WERI-Rb-1 (cell line): ENCODE measurements at regions not wholly inside any gene's neighbourhood (a gene's known extent, or its start where the extent isn't known, plus 50 kb on each side); places are given as distances from the start of the nearest gene placed in this dataset.

Source experiments
- DNase-seq: peaks from one replicate; pipeline ENCODE4 v3.0.0-alpha.2; 2020
- H3K27ac ChIP-seq: fragments of 250-450 bp; sonication (Bioruptor Pico); 2 replicates; pipeline ENCODE4 v1.5.1; 2020; ENCODE audit warnings: mild to moderate bottlenecking, moderate library complexity
- H3K27me3 ChIP-seq: fragments of 250-450 bp; sonication (Bioruptor Pico); 2 replicates; pipeline ENCODE4 v1.5.1; 2021; ENCODE audit warnings: mild to moderate bottlenecking, low read depth, moderate library complexity; ENCODE audit not compliant: insufficient read depth, severe bottlenecking
- H3K36me3 ChIP-seq: fragments of 250-450 bp; sonication (Bioruptor Pico); 2 replicates; pipeline ENCODE4 v1.5.1; 2020; ENCODE audit warnings: mild to moderate bottlenecking, moderate library complexity
- H3K4me3 ChIP-seq: 2 replicates; pipeline ENCODE4 v1.5.1; 2011; ENCODE audit warnings: low read depth, mild to moderate bottlenecking, control low read depth, low read length
- H3K9me3 ChIP-seq: fragments of 250-450 bp; sonication (Bioruptor Pico); 2 replicates; pipeline ENCODE4 v1.5.1; 2021; ENCODE audit warnings: mild to moderate bottlenecking, moderate library complexity; ENCODE audit not compliant: severe bottlenecking
- CTCF ChIP-seq: IDR thresholded peaks from 2 replicates; pipeline ENCODE4 v1.5.1; 2011; ENCODE audit warnings: low read depth, mild to moderate bottlenecking, control low read depth, inconsistent platforms, low read length

GRCh38 chr4:18566970-18567799, 545.6 kb upstream of the LCORL start:
- H3K27ac ChIP-seq, result no peak overlapping the region
- DNase-seq, result no peak
- no peaks in the 10 kb centered on the region for H3K36me3 ChIP-seq
- no peak for TF ChIP-seq CTCF
- H3K27me3 ChIP-seq, result no peaks in the 10 kb centered on the region
- H3K9me3 ChIP-seq, result no peaks in the 10 kb centered on the region
- no peak overlapping the region for H3K4me3 ChIP-seq

- Histone ChIP-seq H3K9me3 (peaks cover 2% of the 10 kb centered on the region), H3K36me3 (no peaks in the 10 kb centered on the region), H3K27me3 (no peaks in the 10 kb centered on the region), H3K27ac (no peak overlapping the region), H3K4me3 (no peak overlapping the region)
- no peak for DNase-seq
- TF ChIP-seq CTCF, result no peak
Observed at GRCh38 chr4:18559492-18559891, 537.9 kb upstream of the LCORL start.

DNA sequence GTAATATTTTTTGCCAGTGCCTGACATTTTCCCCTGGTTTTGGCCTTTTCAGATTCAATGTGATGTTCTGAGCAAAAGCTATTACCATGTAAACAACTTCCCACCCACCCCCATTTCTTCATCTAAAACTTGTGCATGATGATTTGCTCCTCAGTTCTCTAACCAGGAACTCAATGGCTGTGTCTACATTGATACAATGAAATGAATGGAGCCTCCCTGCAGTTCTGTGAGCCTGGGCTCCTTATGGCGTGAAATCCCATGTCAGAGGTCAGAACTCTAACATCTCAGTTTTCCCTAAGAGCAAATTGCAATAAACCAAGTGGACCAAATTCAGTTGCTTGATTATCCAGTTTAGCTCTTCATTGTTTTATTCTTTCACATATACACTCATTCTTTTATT, 534.8 kb upstream of the LCORL start:
- no peaks in the 10 kb centered on the region for H3K36me3 ChIP-seq

GRCh38 chr4:18540349-18540748, 518.8 kb upstream of the LCORL start:
- DNase-seq, result no peak
- Histone ChIP-seq H3K4me3 (no peak overlapping the region), H3K27ac (no peak overlapping the region), H3K27me3 (no peaks in the 10 kb centered on the region), H3K36me3 (no peaks in the 10 kb centered on the region), H3K9me3 (no peaks in the 10 kb centered on the region)
- no peak for TF ChIP-seq CTCF

More for the DNA sequence above, 534.8 kb upstream of the LCORL start:
- H3K9me3 ChIP-seq, result peaks cover 2% of the 10 kb centered on the region
- no peak overlapping the region for H3K27ac ChIP-seq
- no peak overlapping the region for H3K4me3 ChIP-seq
- DNase-seq, result no peak
- H3K27me3 ChIP-seq, result no peaks in the 10 kb centered on the region
- TF ChIP-seq CTCF, result no peak

DNA sequence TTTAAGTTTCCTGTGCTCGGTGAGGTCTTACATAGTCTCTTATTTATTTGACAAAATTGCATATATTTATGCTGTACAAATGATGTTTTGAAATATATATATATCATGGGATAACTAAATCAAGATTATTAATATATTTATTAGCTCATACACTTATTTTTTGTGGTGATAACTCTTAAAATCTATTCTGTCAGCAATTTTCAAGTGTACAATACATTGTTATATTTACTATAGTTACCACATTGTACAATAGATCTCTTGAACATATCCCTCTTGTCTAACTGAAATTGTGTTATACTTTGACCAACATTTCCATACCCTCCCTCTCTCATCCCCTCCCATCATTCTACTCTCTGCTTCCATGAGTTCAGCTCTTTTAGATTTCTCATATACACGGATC, 516.6 kb upstream of the LCORL start:
- TF ChIP-seq CTCF, result no peak
- Histone ChIP-seq H3K27me3 (no peaks in the 10 kb centered on the region), H3K9me3 (no peaks in the 10 kb centered on the region), H3K4me3 (no peak overlapping the region), H3K27ac (no peak overlapping the region), H3K36me3 (no peaks in the 10 kb centered on the region)
- DNase-seq, result no peak

GRCh38 chr4:18536428-18536827, 514.9 kb upstream of the LCORL start:
- Histone ChIP-seq H3K27me3 (no peaks in the 10 kb centered on the region), H3K27ac (no peak overlapping the region), H3K9me3 (no peaks in the 10 kb centered on the region), H3K36me3 (no peaks in the 10 kb centered on the region), H3K4me3 (no peak overlapping the region)
- DNase-seq, result peak; percentile 42
- peak; percentile 66 for TF ChIP-seq CTCF
